K562 (cell line): ENCODE measurements at regions not wholly inside any gene's neighbourhood (a gene's known extent, or its start where the extent isn't known, plus 50 kb on each side); places are given as distances from the start of the nearest gene placed in this dataset.

ENCODE experiments used
- BCL6 ChIP-seq: fragments of 250-450 bp; sonication (Bioruptor Pico); IDR thresholded peaks from 2 replicates; pipeline ENCODE4 v1.4.0; 2020
- GABPB2 ChIP-seq: fragments of 250-450 bp; sonication (Bioruptor Pico); conservative IDR thresholded peaks from 2 replicates; pipeline ENCODE4 v1.5.1; 2021; ENCODE audit warnings: mild to moderate bottlenecking
- KDM1A ChIP-seq, 2 experiments: fragments of 450-650 bp; IDR thresholded peaks; 2 replicates each; pipeline ENCODE4 v1.6.1; 2016; ENCODE audit warnings: mild to moderate bottlenecking in 2 of 2
- KDM5B ChIP-seq: fragments of 200-600 bp; sonication (generic); IDR thresholded peaks from 2 replicates; pipeline ENCODE4 v1.6.1; 2012; ENCODE audit warnings: low read depth, mild to moderate bottlenecking, moderate library complexity, low read length, control low read depth, inconsistent platforms; ENCODE audit not compliant: insufficient replicate concordance
- NCOA6 ChIP-seq: fragments of 450-650 bp; IDR thresholded peaks from 2 replicates; pipeline ENCODE4 v1.6.1; 2017; ENCODE audit warnings: mild to moderate bottlenecking
- SOX6 ChIP-seq: fragments of 450-650 bp; IDR thresholded peaks from 2 replicates; pipeline ENCODE4 v1.6.1; 2014; ENCODE audit warnings: mild to moderate bottlenecking
- STAT5A ChIP-seq: IDR thresholded peaks from 2 replicates; pipeline ENCODE4 v1.6.1; 2012; ENCODE audit warnings: low read length, inconsistent platforms, borderline replicate concordance
- SUPT5H ChIP-seq: fragments of 450-650 bp; IDR thresholded peaks from 2 replicates; pipeline ENCODE4 v1.6.1; 2016
- ZNF764 ChIP-seq: fragments of 250-450 bp; sonication (Bioruptor Pico); IDR thresholded peaks from 2 replicates; pipeline ENCODE4 v1.4.0; 2020; ENCODE audit warnings: low read depth, mild to moderate bottlenecking, moderate library complexity
- TF ChIP-seq, protein P1 (sequence below), 2 experiments: fragments of 450-650 bp in 1 of 2; sonication (generic) in 1 of 2; formaldehyde crosslinking; conservative IDR thresholded peaks; 2 replicates each; pipeline versions ENCODE4 v1.4.0 to v1.8.1; 2020 to 2022; ENCODE audit warnings: mild to moderate bottlenecking in 1 of 2, missing genetic modification reagents in 1 of 2
- TF ChIP-seq, protein P2 (sequence below): fragments of 150-350 bp; conservative IDR thresholded peaks from 2 replicates; pipeline ENCODE4 v1.6.1; 2014; ENCODE audit warnings: low read length

DNA sequence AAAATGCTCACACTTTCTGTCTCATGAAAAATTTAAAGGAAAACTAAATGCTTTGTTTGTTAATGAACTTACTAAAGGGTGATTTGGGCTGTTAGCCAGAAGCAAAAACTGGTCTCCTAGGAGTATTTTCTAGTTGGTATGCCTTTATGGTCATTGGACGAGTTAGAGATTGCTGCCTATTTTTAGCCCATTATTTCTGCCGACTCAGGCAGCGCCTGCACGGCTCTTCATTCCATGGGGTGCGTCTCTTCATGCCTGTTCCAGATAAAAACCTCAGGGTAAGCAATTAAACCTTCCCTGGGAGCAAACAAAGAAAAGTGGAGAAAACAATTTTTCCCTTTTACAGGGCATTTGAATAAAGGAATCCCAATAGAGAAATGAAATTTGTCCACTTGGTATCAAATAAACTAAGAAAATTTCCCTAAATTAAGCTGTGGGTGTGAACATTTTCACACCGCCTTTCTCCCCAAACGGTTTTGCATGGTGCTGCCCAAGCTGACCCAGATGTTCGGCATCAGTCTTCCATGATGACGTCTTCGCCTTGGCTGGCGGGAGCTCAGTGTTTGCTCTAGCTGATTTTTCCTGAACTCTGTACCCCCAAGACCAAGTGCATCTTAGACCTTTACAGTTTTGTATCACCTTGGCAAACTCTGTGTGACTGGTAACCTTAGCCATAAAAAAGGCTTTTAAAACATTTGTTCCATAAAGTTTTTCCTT, 61.7 kb upstream of the ADGRG2 start (continued):
- TF ChIP-seq, protein P1, sequence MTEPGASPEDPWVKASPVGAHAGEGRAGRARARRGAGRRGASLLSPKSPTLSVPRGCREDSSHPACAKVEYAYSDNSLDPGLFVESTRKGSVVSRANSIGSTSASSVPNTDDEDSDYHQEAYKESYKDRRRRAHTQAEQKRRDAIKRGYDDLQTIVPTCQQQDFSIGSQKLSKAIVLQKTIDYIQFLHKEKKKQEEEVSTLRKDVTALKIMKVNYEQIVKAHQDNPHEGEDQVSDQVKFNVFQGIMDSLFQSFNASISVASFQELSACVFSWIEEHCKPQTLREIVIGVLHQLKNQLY (CRISPR knock-in tag; conservative IDR thresholded peaks at IDR 0.05), result no peak
- TF ChIP-seq KDM1A (IDR thresholded peaks at IDR 0.05) (no peak), GABPB2 (CRISPR knock-in tag) (no peak), KDM5B (no peak), STAT5A (no peak), SOX6 (no peak), NCOA6 (no peak), ZNF764 (CRISPR knock-in tag) (no peak), SUPT5H (no peak), BCL6 (no peak)
- TF ChIP-seq, protein P2, sequence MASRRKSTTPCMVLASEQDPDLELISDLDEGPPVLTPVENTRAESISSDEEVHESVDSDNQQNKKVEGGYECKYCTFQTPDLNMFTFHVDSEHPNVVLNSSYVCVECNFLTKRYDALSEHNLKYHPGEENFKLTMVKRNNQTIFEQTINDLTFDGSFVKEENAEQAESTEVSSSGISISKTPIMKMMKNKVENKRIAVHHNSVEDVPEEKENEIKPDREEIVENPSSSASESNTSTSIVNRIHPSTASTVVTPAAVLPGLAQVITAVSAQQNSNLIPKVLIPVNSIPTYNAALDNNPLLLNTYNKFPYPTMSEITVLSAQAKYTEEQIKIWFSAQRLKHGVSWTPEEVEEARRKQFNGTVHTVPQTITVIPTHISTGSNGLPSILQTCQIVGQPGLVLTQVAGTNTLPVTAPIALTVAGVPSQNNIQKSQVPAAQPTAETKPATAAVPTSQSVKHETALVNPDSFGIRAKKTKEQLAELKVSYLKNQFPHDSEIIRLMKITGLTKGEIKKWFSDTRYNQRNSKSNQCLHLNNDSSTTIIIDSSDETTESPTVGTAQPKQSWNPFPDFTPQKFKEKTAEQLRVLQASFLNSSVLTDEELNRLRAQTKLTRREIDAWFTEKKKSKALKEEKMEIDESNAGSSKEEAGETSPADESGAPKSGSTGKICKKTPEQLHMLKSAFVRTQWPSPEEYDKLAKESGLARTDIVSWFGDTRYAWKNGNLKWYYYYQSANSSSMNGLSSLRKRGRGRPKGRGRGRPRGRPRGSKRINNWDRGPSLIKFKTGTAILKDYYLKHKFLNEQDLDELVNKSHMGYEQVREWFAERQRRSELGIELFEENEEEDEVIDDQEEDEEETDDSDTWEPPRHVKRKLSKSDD, result no peak
- TF ChIP-seq, all 486 proteins: peak for 0
